ENCODE measurements at regions not wholly inside any gene's neighbourhood (a gene's known extent, or its start where the extent isn't known, plus 50 kb on each side); places are given as distances from the start of the nearest gene placed in this dataset.

- DNase-seq (ENCODE audit: insufficient read length, low spot score) (no peak), FAIRE-seq (no peak)
- TF ChIP-seq SPI1 (IDR thresholded peaks at IDR 0.05; ENCODE audit: low read depth, low read length) = no peak
- no peak for TF ChIP-seq POU2F2 (IDR thresholded peaks at IDR 0.05; ENCODE audit: low read depth, low read length)
- no peak for TF ChIP-seq PAX5 (IDR thresholded peaks at IDR 0.05; ENCODE audit: insufficient read depth, low read length, severe bottlenecking)
- no peak for TF ChIP-seq POLR2AphosphoS5 (IDR thresholded peaks at IDR 0.05; ENCODE audit: low read depth, low read length)
- TF ChIP-seq TAF1 (IDR thresholded peaks at IDR 0.05; ENCODE audit: low read depth, low read length) = no peak
- TF ChIP-seq POLR2A (IDR thresholded peaks at IDR 0.05; ENCODE audit: low read depth, low read length) = no peak
Measured at GRCh38 chr12:46936042-46936441, 110.2 kb upstream of the SLC38A4 start.

DNA sequence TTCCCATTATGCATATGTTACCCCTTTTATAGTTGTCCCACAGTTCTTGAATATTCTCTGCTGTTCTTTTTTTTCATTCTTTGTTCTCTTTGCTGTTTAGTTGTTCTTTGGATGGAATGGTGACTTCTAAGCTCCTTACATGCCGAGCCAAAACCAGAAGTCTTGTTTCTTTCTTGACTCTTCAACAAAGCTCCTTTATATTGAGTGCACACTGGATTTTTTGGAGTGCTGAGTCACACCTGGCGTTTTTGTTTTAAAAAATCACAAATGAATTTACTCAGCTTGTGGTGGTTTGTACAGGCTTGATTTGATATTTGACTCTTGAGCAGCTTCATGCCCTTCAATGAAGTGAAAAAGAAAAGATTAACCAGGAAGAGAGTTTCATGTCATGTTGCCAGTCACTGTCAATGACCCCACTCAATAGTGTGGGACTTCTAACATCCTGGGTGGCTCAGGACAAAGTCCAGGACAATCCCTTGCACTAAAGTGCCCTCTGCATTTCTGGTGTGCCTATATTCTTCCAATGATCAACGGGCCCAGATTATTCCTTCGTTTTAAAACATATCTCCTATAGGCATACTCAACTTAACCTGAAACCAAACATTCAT, 112.4 kb upstream of the SLC38A4 start:
- FAIRE-seq (no peak), DNase-seq (ENCODE audit: insufficient read length, low spot score) (no peak)
- TF ChIP-seq POU2F2 (IDR thresholded peaks at IDR 0.05; ENCODE audit: low read depth, low read length) = no peak
- TF ChIP-seq SPI1 (IDR thresholded peaks at IDR 0.05; ENCODE audit: low read depth, low read length) = no peak
- no peak for TF ChIP-seq TAF1 (IDR thresholded peaks at IDR 0.05; ENCODE audit: low read depth, low read length)
- no peak for TF ChIP-seq PAX5 (IDR thresholded peaks at IDR 0.05; ENCODE audit: insufficient read depth, low read length, severe bottlenecking)
- no peak for TF ChIP-seq POLR2AphosphoS5 (IDR thresholded peaks at IDR 0.05; ENCODE audit: low read depth, low read length)
- TF ChIP-seq POLR2A (IDR thresholded peaks at IDR 0.05; ENCODE audit: low read depth, low read length) = no peak

- DNase-seq (ENCODE audit: insufficient read length, low spot score) = no peak
- no peak for FAIRE-seq
- TF ChIP-seq PAX5 (IDR thresholded peaks at IDR 0.05; ENCODE audit: insufficient read depth, low read length, severe bottlenecking) = no peak
- TF ChIP-seq TAF1 (IDR thresholded peaks at IDR 0.05; ENCODE audit: low read depth, low read length) = no peak
- no peak for TF ChIP-seq POLR2A (IDR thresholded peaks at IDR 0.05; ENCODE audit: low read depth, low read length)
- no peak for TF ChIP-seq POLR2AphosphoS5 (IDR thresholded peaks at IDR 0.05; ENCODE audit: low read depth, low read length)
- TF ChIP-seq SPI1 (IDR thresholded peaks at IDR 0.05; ENCODE audit: low read depth, low read length) = no peak
- no peak for TF ChIP-seq POU2F2 (IDR thresholded peaks at IDR 0.05; ENCODE audit: low read depth, low read length)
Measured at GRCh38 chr12:46941981-46942380, 116.2 kb upstream of the SLC38A4 start.

DNA sequence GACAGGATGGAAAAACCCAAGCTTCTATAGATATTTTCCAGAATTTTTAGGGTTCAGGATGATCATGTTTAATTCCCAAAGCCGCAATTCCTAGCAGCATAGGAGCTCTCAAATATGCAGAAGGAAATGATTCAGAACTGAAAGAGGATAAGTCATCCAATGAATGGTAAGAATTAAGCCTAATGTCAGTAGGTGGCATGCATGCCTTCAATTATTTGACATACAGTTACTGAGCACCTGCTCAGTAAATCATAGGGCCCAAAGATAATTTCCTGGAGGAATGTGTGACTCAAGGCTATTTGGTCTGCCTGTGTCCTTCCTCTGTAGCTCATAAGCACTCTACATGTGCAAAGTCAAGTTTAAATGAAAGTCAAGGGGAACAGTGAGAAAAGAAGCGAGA, 116.8 kb upstream of the SLC38A4 start:
- no peak for TF ChIP-seq TAF1 (IDR thresholded peaks at IDR 0.05; ENCODE audit: low read depth, low read length)
- TF ChIP-seq POU2F2 (IDR thresholded peaks at IDR 0.05; ENCODE audit: low read depth, low read length) = no peak
- no peak for TF ChIP-seq SPI1 (IDR thresholded peaks at IDR 0.05; ENCODE audit: low read depth, low read length)
- no peak for TF ChIP-seq POLR2A (IDR thresholded peaks at IDR 0.05; ENCODE audit: low read depth, low read length)
- TF ChIP-seq PAX5 (IDR thresholded peaks at IDR 0.05; ENCODE audit: insufficient read depth, low read length, severe bottlenecking) = no peak
- no peak for TF ChIP-seq POLR2AphosphoS5 (IDR thresholded peaks at IDR 0.05; ENCODE audit: low read depth, low read length)
- FAIRE-seq (no peak), DNase-seq (ENCODE audit: insufficient read length, low spot score) (no peak)

DNA sequence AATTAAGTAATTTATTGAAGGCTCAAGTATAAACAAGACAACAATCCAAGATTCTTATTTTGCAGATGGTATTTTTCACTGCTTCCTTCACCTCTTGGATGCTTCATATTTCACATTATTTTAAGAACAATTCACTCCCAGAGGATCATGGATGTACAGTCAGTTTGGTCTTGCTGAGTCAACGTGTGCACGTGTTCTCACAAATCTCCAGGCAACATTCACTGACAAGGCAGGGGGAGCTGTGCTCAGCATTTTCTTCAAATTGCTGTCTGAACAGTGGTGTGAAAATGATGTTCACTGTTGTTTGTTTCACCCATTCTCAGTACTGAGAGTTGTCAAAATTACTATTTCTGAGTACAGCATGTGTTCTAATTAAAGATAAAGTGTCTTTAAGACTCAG, 118.3 kb upstream of the SLC38A4 start:
- no peak for TF ChIP-seq POLR2AphosphoS5 (IDR thresholded peaks at IDR 0.05; ENCODE audit: low read depth, low read length)
- TF ChIP-seq SPI1 (IDR thresholded peaks at IDR 0.05; ENCODE audit: low read depth, low read length) = no peak
- no peak for TF ChIP-seq POLR2A (IDR thresholded peaks at IDR 0.05; ENCODE audit: low read depth, low read length)
- TF ChIP-seq TAF1 (IDR thresholded peaks at IDR 0.05; ENCODE audit: low read depth, low read length) = no peak
- TF ChIP-seq PAX5 (IDR thresholded peaks at IDR 0.05; ENCODE audit: insufficient read depth, low read length, severe bottlenecking) = no peak
- DNase-seq (ENCODE audit: insufficient read length, low spot score) (no peak), FAIRE-seq (no peak)

DNA sequence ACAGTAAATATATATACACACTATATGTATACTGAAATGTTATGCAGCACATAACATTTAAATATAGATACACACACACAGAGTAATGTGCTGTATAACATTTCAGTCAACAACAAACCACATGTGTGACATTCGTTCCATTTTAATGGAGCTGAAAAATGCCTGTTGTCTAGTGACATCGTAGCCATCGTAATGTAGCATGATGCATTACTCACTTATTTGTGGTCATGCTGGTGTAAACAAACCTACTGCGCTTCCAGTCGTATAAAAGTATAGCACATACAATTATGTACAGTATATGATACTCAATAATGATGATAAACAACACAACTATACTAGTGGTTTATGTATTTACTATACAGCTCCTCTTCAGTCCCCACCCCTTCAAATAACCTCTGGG, 119.0 kb upstream of the SLC38A4 start:
- no peak for TF ChIP-seq POLR2A (IDR thresholded peaks at IDR 0.05; ENCODE audit: low read depth, low read length)
- no peak for TF ChIP-seq TAF1 (IDR thresholded peaks at IDR 0.05; ENCODE audit: low read depth, low read length)
- TF ChIP-seq POU2F2 (IDR thresholded peaks at IDR 0.05; ENCODE audit: low read depth, low read length) = no peak
- TF ChIP-seq POLR2AphosphoS5 (IDR thresholded peaks at IDR 0.05; ENCODE audit: low read depth, low read length) = no peak
- no peak for TF ChIP-seq PAX5 (IDR thresholded peaks at IDR 0.05; ENCODE audit: insufficient read depth, low read length, severe bottlenecking)
- TF ChIP-seq SPI1 (IDR thresholded peaks at IDR 0.05; ENCODE audit: low read depth, low read length) = no peak
- no peak for DNase-seq (ENCODE audit: insufficient read length, low spot score)
- no peak for FAIRE-seq

DNA sequence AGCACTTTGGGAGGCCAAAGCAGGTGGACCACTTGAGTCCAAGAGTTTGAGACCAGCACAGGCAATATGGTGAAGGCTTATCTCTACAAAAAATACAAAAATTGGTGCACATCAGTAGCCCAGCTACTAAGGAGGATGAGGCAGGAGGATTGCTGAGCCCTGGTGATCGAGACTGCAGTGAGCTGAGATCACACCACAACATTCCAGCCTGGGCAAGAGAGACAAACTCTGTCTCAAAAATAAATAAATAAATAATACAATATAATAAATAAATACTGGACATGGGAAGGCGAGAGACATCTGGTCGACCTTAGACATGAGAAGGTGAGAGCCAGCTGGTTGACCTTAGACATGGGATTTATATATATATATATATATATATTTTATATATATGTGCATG, 119.8 kb upstream of the SLC38A4 start:
- no peak for FAIRE-seq
- DNase-seq (ENCODE audit: insufficient read length, low spot score) = no peak
- TF ChIP-seq POLR2A (IDR thresholded peaks at IDR 0.05; ENCODE audit: low read depth, low read length) (no peak), TAF1 (IDR thresholded peaks at IDR 0.05; ENCODE audit: low read depth, low read length) (no peak)

DNA sequence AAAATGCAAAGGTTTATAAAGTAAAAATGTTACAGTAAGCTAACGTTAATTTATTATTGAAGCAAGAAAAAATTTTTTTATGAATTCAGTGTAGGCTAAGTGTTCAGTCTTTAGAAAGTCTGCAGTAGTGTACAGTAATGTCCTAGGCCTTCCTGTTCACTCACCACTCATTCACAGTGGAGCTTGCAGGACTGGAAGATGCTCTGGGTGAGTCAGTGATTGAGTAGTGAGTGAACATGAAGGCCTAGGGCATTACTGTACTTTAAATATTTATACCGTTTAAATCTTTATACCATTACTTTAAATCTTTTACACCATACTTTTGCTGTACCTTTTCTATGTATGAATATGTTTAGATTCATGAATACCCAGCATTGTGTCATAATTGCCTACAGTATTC, 120.3 kb upstream of the SLC38A4 start:
- no peak for DNase-seq (ENCODE audit: insufficient read length, low spot score)
- no peak for FAIRE-seq
- TF ChIP-seq PAX5 (IDR thresholded peaks at IDR 0.05; ENCODE audit: insufficient read depth, low read length, severe bottlenecking) (no peak), TAF1 (IDR thresholded peaks at IDR 0.05; ENCODE audit: low read depth, low read length) (no peak), POU2F2 (IDR thresholded peaks at IDR 0.05; ENCODE audit: low read depth, low read length) (no peak), POLR2AphosphoS5 (IDR thresholded peaks at IDR 0.05; ENCODE audit: low read depth, low read length) (no peak), SPI1 (IDR thresholded peaks at IDR 0.05; ENCODE audit: low read depth, low read length) (no peak), POLR2A (IDR thresholded peaks at IDR 0.05; ENCODE audit: low read depth, low read length) (no peak)

GRCh38 chr12:46948936-46949545, 123.2 kb upstream of the SLC38A4 start:
- no peak for DNase-seq (ENCODE audit: insufficient read length, low spot score)
- FAIRE-seq = no peak
- no peak for TF ChIP-seq TAF1 (IDR thresholded peaks at IDR 0.05; ENCODE audit: low read depth, low read length)
- TF ChIP-seq POU2F2 (IDR thresholded peaks at IDR 0.05; ENCODE audit: low read depth, low read length) = no peak
- no peak for TF ChIP-seq POLR2A (IDR thresholded peaks at IDR 0.05; ENCODE audit: low read depth, low read length)
- no peak for TF ChIP-seq POLR2AphosphoS5 (IDR thresholded peaks at IDR 0.05; ENCODE audit: low read depth, low read length)
- no peak for TF ChIP-seq PAX5 (IDR thresholded peaks at IDR 0.05; ENCODE audit: insufficient read depth, low read length, severe bottlenecking)
- no peak for TF ChIP-seq SPI1 (IDR thresholded peaks at IDR 0.05; ENCODE audit: low read depth, low read length)

GRCh38 chr12:46950094-46950493, 124.3 kb upstream of the SLC38A4 start:
- no peak for DNase-seq (ENCODE audit: insufficient read length, low spot score)
- no peak for FAIRE-seq
- no peak for TF ChIP-seq POLR2A (IDR thresholded peaks at IDR 0.05; ENCODE audit: low read depth, low read length)
- no peak for TF ChIP-seq TAF1 (IDR thresholded peaks at IDR 0.05; ENCODE audit: low read depth, low read length)
- TF ChIP-seq PAX5 (IDR thresholded peaks at IDR 0.05; ENCODE audit: insufficient read depth, low read length, severe bottlenecking) = no peak
- no peak for TF ChIP-seq POLR2AphosphoS5 (IDR thresholded peaks at IDR 0.05; ENCODE audit: low read depth, low read length)
- TF ChIP-seq POU2F2 (IDR thresholded peaks at IDR 0.05; ENCODE audit: low read depth, low read length) = no peak
- no peak for TF ChIP-seq SPI1 (IDR thresholded peaks at IDR 0.05; ENCODE audit: low read depth, low read length)

Data from GM12891 (cell line).